HepG2 (cell line): ENCODE measurements at regions not wholly inside any gene's neighbourhood (a gene's known extent, or its start where the extent isn't known, plus 50 kb on each side); places are given as distances from the start of the nearest gene placed in this dataset.

ENCODE experiments used
- ATAC-seq: fragments of 200-7000 bp; cut with Tn5 transposase; 3 replicates; pipeline ENCODE4 v1.9.1; 2020; ENCODE audit warnings: mild to moderate bottlenecking, moderate library complexity
- BruUV-seq: library from RNA; stranded (reverse); fragments of 400-500 nt; replicated peaks from 2 replicates; lab custom pipeline; 2021; lab: Mats Ljungman, UMichigan
- CTCF ChIA-PET: fragments of 300-600 bp; formaldehyde crosslinking; extraction: SDS; loops from one replicate; lab custom pipeline; 2021; ENCODE audit warnings: low total read pairs, inconsistent platforms, low intra/inter-chr PET ratio; lab: Yijun Ruan, JAX
- POLR2A ChIA-PET: fragments of 350-600 bp; sonication (Branson Sonifier 250); formaldehyde crosslinking; loops from one replicate; lab custom pipeline; 2020; ENCODE audit warnings: antibody characterized with exemption, inconsistent platforms; lab: Yijun Ruan, JAX
- DNase-seq: peaks from one replicate; pipeline ENCODE4 v3.0.0-alpha.2; 2015; ENCODE audit warnings: low spot score
- FAIRE-seq: peaks from 3 replicates; lab custom pipeline; 2011; peaks lifted over from hg19 to GRCh38; lab: Jason Lieb, UNC
- H2AFZ ChIP-seq: one replicate; pipeline ENCODE4 v1.6.1; 2011; ENCODE audit warnings: low read length, inconsistent platforms
- H3K27ac ChIP-seq: fragments of 300-600 bp; 3 replicates; pipeline ENCODE4 v1.8.0; 2011; ENCODE audit warnings: mixed run types, mild to moderate bottlenecking, mixed read lengths, low read length, inconsistent platforms; ENCODE audit not compliant: insufficient read depth; ENCODE audit errors: extremely low read length
- H3K27me3 ChIP-seq, 2 experiments: fragments of 200-600 bp in 1 of 2; 2 replicates in 1 of 2; 3 replicates in 1 of 2; pipeline versions ENCODE4 v1.6.0 to v1.8.0; 2011; ENCODE audit warnings: low read length in 2 of 2, mild to moderate bottlenecking in 2 of 2, moderate library complexity in 2 of 2, inconsistent platforms in 1 of 2; ENCODE audit not compliant: insufficient read depth in 2 of 2, control insufficient read depth in 1 of 2
- H3K36me3 ChIP-seq, 2 experiments: fragments of 200-600 bp in 1 of 2; replicated peaks in 1 of 2; 2 replicates in 1 of 2; 3 replicates in 1 of 2; pipeline versions ENCODE4 v1.5.1 to v1.8.0; 2011; ENCODE audit warnings: low read length in 2 of 2, inconsistent platforms in 1 of 2; ENCODE audit not compliant: insufficient read depth in 2 of 2, control insufficient read depth in 1 of 2
- H3K4me1 ChIP-seq: 2 replicates; pipeline ENCODE4 v1.5.1; 2012; ENCODE audit warnings: low read length, inconsistent platforms; ENCODE audit not compliant: insufficient read depth
- H3K4me2 ChIP-seq: 2 replicates; pipeline ENCODE4 v1.6.0; 2011; ENCODE audit warnings: low read depth, low read length, inconsistent platforms
- H3K4me3 ChIP-seq, 3 experiments: fragments of 200-600 bp in 1 of 3; sonication (generic), shearing (Covaris generic) in 1 of 3; replicated peaks in 1 of 3; 2 replicates each; pipeline ENCODE4 v1.5.1; 2011 to 2016; ENCODE audit warnings: low read length in 3 of 3, inconsistent platforms in 2 of 3, low read depth in 2 of 3, mild to moderate bottlenecking in 2 of 3, control low read depth in 1 of 3, mixed read lengths in 1 of 3; ENCODE audit not compliant: insufficient read depth in 1 of 3
- H3K79me2 ChIP-seq: one replicate; pipeline ENCODE4 v1.6.1; 2011; ENCODE audit warnings: low read length, inconsistent platforms; ENCODE audit not compliant: insufficient read depth
- H3K9ac ChIP-seq: 2 replicates; pipeline ENCODE4 v1.6.0; 2011; ENCODE audit warnings: mild to moderate bottlenecking, low read depth, low read length, inconsistent platforms; ENCODE audit not compliant: insufficient read depth
- H3K9me3 ChIP-seq: 2 replicates; pipeline ENCODE4 v1.5.1; 2012; ENCODE audit warnings: mild to moderate bottlenecking, low read length
- H4K20me1 ChIP-seq: 2 replicates; pipeline ENCODE4 v1.6.0; 2011; ENCODE audit warnings: inconsistent platforms, mild to moderate bottlenecking, low read length, moderate library complexity; ENCODE audit not compliant: insufficient read depth
- BRD4 ChIP-seq: sonication (generic); formaldehyde crosslinking; IDR thresholded peaks from 2 replicates; pipeline ENCODE4 v1.4.0; 2020; ENCODE audit warnings: missing genetic modification reagents
- CBX5 ChIP-seq: sonication (generic); formaldehyde crosslinking; IDR thresholded peaks from 2 replicates; pipeline ENCODE4 v1.4.0; 2020; ENCODE audit warnings: missing genetic modification reagents, borderline replicate concordance
- ELF1 ChIP-seq: sonication (generic); formaldehyde crosslinking; IDR thresholded peaks from 2 replicates; pipeline ENCODE4 v1.4.0; 2020; ENCODE audit warnings: missing genetic modification reagents
- RFXAP ChIP-seq: sonication (generic); formaldehyde crosslinking; IDR thresholded peaks from 2 replicates; pipeline ENCODE4 v1.4.0; 2020; ENCODE audit warnings: missing genetic modification reagents, borderline replicate concordance
- SRSF4 ChIP-seq: fragments of 200-400 bp; formaldehyde crosslinking; IDR thresholded peaks from one replicate; pipeline ENCODE4 v1.6.1; 2018; ENCODE audit warnings: mild to moderate bottlenecking, low read depth, low read length, moderate library complexity; ENCODE audit not compliant: poor library complexity, severe bottlenecking
- TCF7L2 ChIP-seq: IDR thresholded peaks from 2 replicates; pipeline ENCODE4 v1.6.1; 2011; ENCODE audit warnings: mild to moderate bottlenecking, low read depth, low read length, moderate library complexity
- ZMAT3 ChIP-seq: sonication (generic); formaldehyde crosslinking; conservative IDR thresholded peaks from 2 replicates; pipeline ENCODE4 v1.7.0; 2021; ENCODE audit warnings: missing genetic modification reagents
- ZNF687 ChIP-seq: sonication (generic); formaldehyde crosslinking; IDR thresholded peaks from 2 replicates; pipeline ENCODE4 v1.5.1; 2020; ENCODE audit warnings: mild to moderate bottlenecking, missing genetic modification reagents, moderate library complexity
- WGBS: methylation state at CpG from one replicate; pipeline ENCODE4 v1.1.6; 2017; ENCODE audit warnings: low lambda C conversion rate; 5-methylcytosine and 5-hydroxymethylcytosine counted together
- in situ Hi-C: cut with HindIII; loops from 2 replicates; pipeline ENCODE4 v1.10.0; 2017; ENCODE audit warnings: low pct_unique_long_range_greater_than_20kb; ENCODE audit not compliant: extremely low pct_ligation_motif_present
- intact Hi-C: fragments of 100-400 bp; cut with micrococcal nuclease; formaldehyde crosslinking; loops from one replicate; pipeline ENCODE4 v1.10.0; 2022; ENCODE audit not compliant: unreplicated experiment

DNA sequence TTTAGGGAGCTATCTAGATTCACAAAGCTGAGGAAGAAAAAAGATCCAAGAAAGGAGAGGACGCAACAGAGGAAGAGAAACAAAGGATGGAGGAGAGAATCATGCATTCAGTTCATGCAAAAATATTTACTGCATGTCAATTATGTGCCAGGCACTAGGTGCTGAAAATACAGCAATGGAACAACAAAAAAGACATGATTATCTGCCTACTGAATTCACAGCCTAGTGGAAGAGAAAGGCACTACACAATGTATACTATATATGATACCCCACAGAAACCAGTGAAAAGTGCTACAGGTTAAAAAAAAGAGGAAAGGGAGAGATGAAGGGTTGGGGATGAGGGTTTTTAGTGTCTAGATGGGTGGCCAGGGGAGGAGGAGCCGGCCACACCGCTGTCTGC lies 520.4 kb upstream of the CELF2 start:
- ChIA-PET POLR2A (no interaction called here), CTCF (no interaction called here)

More for the DNA sequence above, 520.4 kb upstream of the CELF2 start:
- Histone ChIP-seq H3K4me2 (no peak overlapping the region), H3K9me3 (peaks cover 85% of the 10 kb centered on the region), H3K9ac (no peak overlapping the region), H3K27me3 (no peaks in the 10 kb centered on the region), H3K4me1 (no peaks in the 10 kb centered on the region), H3K79me2 (no peaks in the 10 kb centered on the region), H2AFZ (no peak overlapping the region), H3K4me3 (no peak overlapping the region), H4K20me1 (no peaks in the 10 kb centered on the region), H3K27ac (no peak overlapping the region), H3K36me3 (no peaks in the 10 kb centered on the region)
- in situ Hi-C loops, result no loop called here
- intact Hi-C loops, result no loop called here
- WGBS, result 10% methylated on average over 3 of the region's 3 CpGs
- TF ChIP-seq ZMAT3 (CRISPR knock-in tag) (no peak), BRD4 (CRISPR knock-in tag) (no peak), SRSF4 (no peak), CBX5 (CRISPR knock-in tag) (no peak), ELF1 (CRISPR knock-in tag) (no peak), RFXAP (CRISPR knock-in tag) (no peak), TCF7L2 (no peak), ZNF687 (CRISPR knock-in tag) (no peak)
- no peak for DNase-seq
- no peak for FAIRE-seq
- ATAC-seq, result no peak
- no TSS peak for BruUV-seq
